Natural killer cell (primary cell): ENCODE measurements at regions not wholly inside any gene's neighbourhood (a gene's known extent, or its start where the extent isn't known, plus 50 kb on each side); places are given as distances from the start of the nearest gene placed in this dataset.

Experiments used
- ATAC-seq, 3 donors: fragments of 150-1000 bp in 2 of 3; fragments of 200-7000 bp in 1 of 3; cut with Tn5 transposase; 1 replicate in 1 of 3; 2 replicates in 2 of 3; pipeline ENCODE4 v1.10.0; 2021; ENCODE audit warnings: mild to moderate bottlenecking in 2 of 3, moderate library complexity in 2 of 3
- DNase-seq, 2 donors: peaks; one replicate each; pipeline versions ENCODE4 v3.0.0 to v3.0.0-alpha.2; 2013 to 2021; ENCODE audit warnings: mixed read lengths in 1 of 2
- H3K27ac ChIP-seq: one replicate; pipeline ENCODE4 v1.5.1; 2013; ENCODE audit warnings: mild to moderate bottlenecking, low read length
- H3K27me3 ChIP-seq: one replicate; pipeline ENCODE4 v1.6.1; 2013; ENCODE audit warnings: low read length; ENCODE audit not compliant: control insufficient read depth, insufficient read depth
- H3K36me3 ChIP-seq: one replicate; pipeline ENCODE4 v1.6.1; 2013; ENCODE audit warnings: low read length; ENCODE audit not compliant: control insufficient read depth, insufficient read depth
- H3K4me1 ChIP-seq: one replicate; pipeline ENCODE4 v1.6.1; 2013; ENCODE audit warnings: low read length; ENCODE audit not compliant: control insufficient read depth, insufficient read depth
- H3K4me3 ChIP-seq: one replicate; pipeline ENCODE4 v1.5.1; 2013; ENCODE audit warnings: low read length
- H3K9me3 ChIP-seq: one replicate; pipeline ENCODE4 v1.6.1; 2013; ENCODE audit warnings: low read length; ENCODE audit not compliant: control insufficient read depth, insufficient read depth
- H3K27ac Mint-ChIP-seq, 2 donors: one replicate each; pipeline ENCODE4 v1.8.0; 2022; ENCODE audit warnings: mild to moderate bottlenecking in 2 of 2, mixed read lengths in 2 of 2, moderate library complexity in 1 of 2
- H3K27me3 Mint-ChIP-seq, 2 donors: one replicate each; pipeline ENCODE4 v1.8.0; 2022; ENCODE audit warnings: low read depth in 2 of 2, mixed read lengths in 2 of 2
- H3K36me3 Mint-ChIP-seq: one replicate; pipeline ENCODE4 v1.8.0; 2022; ENCODE audit warnings: mixed read lengths
- H3K4me1 Mint-ChIP-seq, 2 donors: one replicate each; pipeline ENCODE4 v1.8.0; 2022; ENCODE audit warnings: mixed read lengths in 2 of 2
- H3K4me3 Mint-ChIP-seq: one replicate; pipeline ENCODE4 v1.8.0; 2022; ENCODE audit warnings: mild to moderate bottlenecking, moderate library complexity, mixed read lengths
- H3K9me3 Mint-ChIP-seq, 2 donors: one replicate each; pipeline ENCODE4 v1.8.0; 2022; ENCODE audit warnings: mixed read lengths in 2 of 2
- CTCF ChIP-seq: fragments of 200-600 bp; IDR thresholded peaks from one replicate; pipeline ENCODE4 v1.8.0; 2022; ENCODE audit warnings: antibody characterized with exemption
- WGBS: methylation state at CpG from one replicate; pipeline ENCODE4 v1.1.7; 2013; ENCODE audit warnings: missing lambda C conversion rate; ENCODE audit not compliant: insufficient coverage; 5-methylcytosine and 5-hydroxymethylcytosine counted together
- intact Hi-C: fragments of 100-400 bp; cut with micrococcal nuclease; formaldehyde crosslinking; loops from one replicate; pipeline ENCODE4 v1.14.2; 2022

- H3K4me1 Mint-ChIP-seq = peaks cover 5 to 10% of the 10 kb centered on the region in 2 donors
- Histone ChIP-seq H3K4me1 (no peaks in the 10 kb centered on the region), H3K27ac (no peak overlapping the region), H3K36me3 (peaks cover 29% of the 10 kb centered on the region), H3K9me3 (no peaks in the 10 kb centered on the region), H3K4me3 (no peak overlapping the region), H3K27me3 (no peaks in the 10 kb centered on the region)
- no peak for DNase-seq
- ATAC-seq = no peak
- H3K27ac Mint-ChIP-seq = no peak overlapping the region
- 100% methylated on average over 2 of the region's 2 CpGs for WGBS
- TF ChIP-seq CTCF = no peak
- intact Hi-C loops = no loop called here
- H3K27me3 Mint-ChIP-seq = no peaks in the 10 kb centered on the region
- peaks cover 37% of the 10 kb centered on the region for H3K36me3 Mint-ChIP-seq
- H3K9me3 Mint-ChIP-seq = no peaks in the 10 kb centered on the region
- no peak overlapping the region for H3K4me3 Mint-ChIP-seq
Observed at GRCh38 chr3:197611255-197611654, 55.5 kb upstream of the BDH1 start.

- Histone ChIP-seq H3K27ac (no peak overlapping the region), H3K9me3 (no peaks in the 10 kb centered on the region), H3K27me3 (no peaks in the 10 kb centered on the region), H3K36me3 (peaks cover 12% of the 10 kb centered on the region), H3K4me3 (no peak overlapping the region), H3K4me1 (no peaks in the 10 kb centered on the region)
- H3K4me1 Mint-ChIP-seq = peaks cover 0 to 9% of the 10 kb centered on the region in 2 donors
- intact Hi-C loops = no loop called here
- no peaks in the 10 kb centered on the region for H3K9me3 Mint-ChIP-seq
- no peak overlapping the region for H3K27ac Mint-ChIP-seq
- 95% methylated on average over 3 of the region's 3 CpGs for WGBS
- H3K27me3 Mint-ChIP-seq = no peaks in the 10 kb centered on the region
- peaks cover 5% of the 10 kb centered on the region for H3K36me3 Mint-ChIP-seq
- no peak for TF ChIP-seq CTCF
- ATAC-seq (no peak), DNase-seq (no peak)
- H3K4me3 Mint-ChIP-seq = no peak overlapping the region
Observed at GRCh38 chr3:197606468-197606867, 50.7 kb upstream of the BDH1 start.
